IMR-90 (cell line): ENCODE measurements at regions not wholly inside any gene's neighbourhood (a gene's known extent, or its start where the extent isn't known, plus 50 kb on each side); places are given as distances from the start of the nearest gene placed in this dataset.

Source experiments
- ATAC-seq: fragments of 200-7000 bp; cut with Tn5 transposase; 2 replicates; pipeline ENCODE4 v1.9.1; 2020; ENCODE audit warnings: low read depth, mild to moderate bottlenecking, moderate library complexity
- BruUV-seq: library from RNA; stranded (reverse); fragments of 400-500 nt; replicated peaks from 2 replicates; lab custom pipeline; 2021; lab: Mats Ljungman, UMichigan
- CTCF ChIA-PET: fragments of 300-600 bp; formaldehyde crosslinking; extraction: SDS; loops from one replicate; lab custom pipeline; 2021; ENCODE audit warnings: antibody characterized with exemption; lab: Yijun Ruan, JAX
- POLR2A ChIA-PET: fragments of 300-600 bp; sonication (Branson Sonifier 250); formaldehyde crosslinking; loops from one replicate; lab custom pipeline; 2022; ENCODE audit warnings: antibody characterized with exemption; ENCODE audit not compliant: unreplicated experiment; lab: Charles Lee
- DNase-seq: peaks from one replicate; pipeline ENCODE4 v3.0.0; 2013
- H2AFZ ChIP-seq: replicated peaks from 2 replicates; pipeline ENCODE3; 2013; ENCODE audit warnings: low read length, mild to moderate bottlenecking; ENCODE audit not compliant: poor library complexity
- H2AK5ac ChIP-seq: 2 replicates; pipeline ENCODE4 v1.6.1; 2013; ENCODE audit warnings: low read depth, low read length, inconsistent platforms
- H2AK9ac ChIP-seq: replicated peaks from 2 replicates; pipeline ENCODE3; 2013; ENCODE audit warnings: mild to moderate bottlenecking, low read depth, low read length, moderate library complexity; ENCODE audit not compliant: poor library complexity
- H2BK120ac ChIP-seq: 2 replicates; pipeline ENCODE4 v1.6.1; 2013; ENCODE audit warnings: low read depth, low read length, inconsistent platforms
- H2BK15ac ChIP-seq: 3 replicates; pipeline ENCODE4 v1.6.1; 2013; ENCODE audit warnings: low read depth, low read length, inconsistent platforms
- H2BK20ac ChIP-seq: 2 replicates; pipeline ENCODE4 v1.6.1; 2013; ENCODE audit warnings: low read depth, mild to moderate bottlenecking, inconsistent platforms, low read length, moderate library complexity
- H2BK5ac ChIP-seq: 2 replicates; pipeline ENCODE4 v1.6.1; 2013; ENCODE audit warnings: mild to moderate bottlenecking, low read depth, low read length, inconsistent platforms; ENCODE audit not compliant: poor library complexity, severe bottlenecking
- H3K14ac ChIP-seq: replicated peaks from 2 replicates; pipeline ENCODE4 v1.6.1; 2013; ENCODE audit warnings: low read depth, low read length, inconsistent platforms
- H3K18ac ChIP-seq: 2 replicates; pipeline ENCODE4 v1.6.1; 2013; ENCODE audit warnings: low read depth, low read length, control low read depth
- H3K23ac ChIP-seq: 2 replicates; pipeline ENCODE4 v1.6.1; 2013; ENCODE audit warnings: low read depth, low read length, inconsistent platforms
- H3K27ac ChIP-seq: 2 replicates; pipeline ENCODE4 v1.5.1; 2013; ENCODE audit warnings: mild to moderate bottlenecking, control low read depth, low read length; ENCODE audit not compliant: insufficient read depth
- H3K27me3 ChIP-seq: 2 replicates; pipeline ENCODE4 v1.6.1; 2013; ENCODE audit warnings: low read length; ENCODE audit not compliant: control insufficient read depth, insufficient read depth
- H3K36me3 ChIP-seq: 2 replicates; pipeline ENCODE4 v1.6.1; 2013; ENCODE audit warnings: low read length, mixed read lengths; ENCODE audit not compliant: control insufficient read depth, insufficient read depth
- H3K4ac ChIP-seq: 2 replicates; pipeline ENCODE4 v1.6.1; 2013; ENCODE audit warnings: low read depth, low read length, inconsistent platforms
- H3K4me1 ChIP-seq: 2 replicates; pipeline ENCODE4 v1.6.1; 2013; ENCODE audit warnings: low read length, mixed read lengths; ENCODE audit not compliant: control insufficient read depth, insufficient read depth
- H3K4me2 ChIP-seq: 2 replicates; pipeline ENCODE4 v1.6.1; 2013; ENCODE audit warnings: low read depth, mild to moderate bottlenecking, control low read depth, low read length, moderate library complexity
- H3K4me3 ChIP-seq: 2 replicates; pipeline ENCODE4 v1.5.1; 2013; ENCODE audit warnings: low read depth, mild to moderate bottlenecking, control low read depth, low read length, moderate library complexity; ENCODE audit not compliant: insufficient read depth
- H3K56ac ChIP-seq: 2 replicates; pipeline ENCODE4 v1.6.1; 2013; ENCODE audit warnings: low read length, inconsistent platforms; ENCODE audit not compliant: insufficient read depth; ENCODE audit errors: extremely low read depth
- H3K79me1 ChIP-seq, 2 experiments: 2 replicates each; pipeline ENCODE4 v1.6.1; 2013; ENCODE audit warnings: low read length in 2 of 2, inconsistent platforms in 1 of 2, low read depth in 1 of 2
- H3K9ac ChIP-seq: 2 replicates; pipeline ENCODE4 v1.6.1; 2013; ENCODE audit warnings: low read depth, low read length, control low read depth
- H3K9me1 ChIP-seq: 2 replicates; pipeline ENCODE4 v1.6.1; 2013; ENCODE audit warnings: low read length, inconsistent platforms; ENCODE audit not compliant: insufficient read depth
- H3K9me3 ChIP-seq: 2 replicates; pipeline ENCODE4 v1.6.1; 2013; ENCODE audit warnings: low read length; ENCODE audit not compliant: control insufficient read depth, insufficient read depth
- H4K20me1 ChIP-seq: 2 replicates; pipeline ENCODE4 v1.6.1; 2013; ENCODE audit warnings: low read length, inconsistent platforms; ENCODE audit not compliant: insufficient read depth
- H4K5ac ChIP-seq: 2 replicates; pipeline ENCODE4 v1.6.1; 2013; ENCODE audit warnings: mild to moderate bottlenecking, low read depth, low read length, control low read depth
- H4K8ac ChIP-seq, 2 experiments: 2 replicates each; pipeline ENCODE4 v1.6.1; 2013; ENCODE audit warnings: low read depth in 2 of 2, low read length in 2 of 2, control low read depth in 1 of 2, inconsistent platforms in 1 of 2
- H4K91ac ChIP-seq: 2 replicates; pipeline ENCODE4 v1.6.1; 2013; ENCODE audit warnings: low read depth, low read length, inconsistent platforms; ENCODE audit not compliant: insufficient read depth
- BHLHE40 ChIP-seq: fragments of 150-350 bp; IDR thresholded peaks from 2 replicates; pipeline ENCODE4 v1.6.1; 2016; ENCODE audit warnings: mild to moderate bottlenecking, low read depth, low read length
- CEBPB ChIP-seq: IDR thresholded peaks from 2 replicates; pipeline ENCODE4 v1.6.1; 2012; ENCODE audit warnings: low read depth, low read length, improper control_type of control experiment
- FOS ChIP-seq: fragments of 150-350 bp; IDR thresholded peaks from 2 replicates; pipeline ENCODE4 v1.6.1; 2016; ENCODE audit warnings: low read depth, low read length
- MAFK ChIP-seq: IDR thresholded peaks from 2 replicates; pipeline ENCODE4 v1.6.1; 2012; ENCODE audit warnings: low read depth, low read length, improper control_type of control experiment
- RAD21 ChIP-seq: IDR thresholded peaks from 2 replicates; pipeline ENCODE4 v1.6.1; 2012; ENCODE audit warnings: low read length, improper control_type of control experiment
- WGBS, 2 experiments: methylation state at CpG; one replicate each; pipeline versions ENCODE4 v1.1.5 to v1.1.7; 2013; ENCODE audit warnings: missing lambda C conversion rate in 2 of 2; ENCODE audit not compliant: insufficient read length in 1 of 2; ENCODE audit errors: extremely low coverage in 2 of 2; 5-methylcytosine and 5-hydroxymethylcytosine counted together
- dilution Hi-C: fragments of 300-500 bp; cut with HindIII; formaldehyde crosslinking; loops from one replicate; pipeline ENCODE4 v1.14.3; 2018; ENCODE audit warnings: low sequenced_read_pairs; ENCODE audit not compliant: unreplicated experiment
- in situ Hi-C: fragments of 300-500 bp; cut with MboI; formaldehyde crosslinking; loops from 3 replicates; pipeline ENCODE4 v1.14.3; 2019; ENCODE audit warnings: low sequenced_read_pairs, inconsistent platforms, mixed read lengths
- intact Hi-C: fragments of 100-400 bp; cut with micrococcal nuclease; formaldehyde crosslinking; loops from 2 replicates; pipeline ENCODE4 v1.10.0; 2022
- TF ChIP-seq, protein P1 (sequence below): fragments of 150-350 bp; IDR thresholded peaks from 2 replicates; pipeline ENCODE4 v1.6.1; 2017; ENCODE audit warnings: mild to moderate bottlenecking, antibody characterized with exemption, low read length, low read depth

DNA sequence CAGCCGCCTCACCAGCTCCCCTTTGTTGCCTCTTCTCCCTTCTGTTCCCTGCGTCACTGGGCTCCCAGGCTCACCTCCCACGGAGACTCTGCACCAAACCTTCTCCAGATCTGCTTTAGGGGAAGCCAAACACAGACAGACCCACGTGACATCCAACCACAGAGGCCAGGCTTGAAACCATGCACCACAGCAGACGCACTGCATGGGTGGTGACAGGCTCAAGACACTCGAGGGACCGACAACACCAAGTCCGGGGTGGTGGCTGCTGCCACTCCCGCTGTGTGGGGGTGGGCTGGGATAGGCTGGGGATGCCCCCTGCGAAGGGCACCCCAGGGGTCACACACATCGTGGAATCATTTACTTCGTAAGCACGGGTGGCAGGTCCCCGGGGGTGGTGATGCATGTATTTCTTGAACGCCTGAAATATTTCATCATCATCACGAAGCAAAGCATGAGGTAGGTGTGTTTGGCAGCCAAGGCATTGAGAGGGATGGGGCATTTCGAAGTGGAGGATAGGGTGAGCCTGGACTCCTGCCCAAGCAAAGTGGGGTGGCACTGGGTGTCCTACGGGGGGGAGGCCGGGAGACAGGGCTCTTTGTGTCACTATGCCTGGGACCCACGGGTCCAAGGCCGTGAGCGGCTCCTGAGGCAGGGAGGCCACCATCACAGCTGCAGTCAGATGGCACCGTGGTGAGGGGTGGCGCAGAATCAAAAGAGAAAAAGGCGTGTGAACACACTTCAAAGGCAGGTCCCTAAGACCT is 66.8 kb upstream of the RFLNA start:
- H3K79me1 ChIP-seq: no peaks in the 10 kb centered on the region
- no peak overlapping the region for H2BK120ac ChIP-seq
- H3K4ac ChIP-seq: no peak overlapping the region
- intact Hi-C loops: no loop called here
- ChIA-PET CTCF (no interaction called here), POLR2A (no interaction called here)
- H3K18ac ChIP-seq: no peak overlapping the region
- 49% methylated on average over 2 of the region's 25 CpGs; no CpG with 5 or more reads in 1 of the 2 experiments for WGBS, 2 experiments
- TF ChIP-seq RAD21 (no peak), FOS (no peak), CEBPB (peak; percentile 26; the same call in 1 of the 2 replicates), MAFK (no peak), BHLHE40 (no peak)
- TF ChIP-seq, protein P1, sequence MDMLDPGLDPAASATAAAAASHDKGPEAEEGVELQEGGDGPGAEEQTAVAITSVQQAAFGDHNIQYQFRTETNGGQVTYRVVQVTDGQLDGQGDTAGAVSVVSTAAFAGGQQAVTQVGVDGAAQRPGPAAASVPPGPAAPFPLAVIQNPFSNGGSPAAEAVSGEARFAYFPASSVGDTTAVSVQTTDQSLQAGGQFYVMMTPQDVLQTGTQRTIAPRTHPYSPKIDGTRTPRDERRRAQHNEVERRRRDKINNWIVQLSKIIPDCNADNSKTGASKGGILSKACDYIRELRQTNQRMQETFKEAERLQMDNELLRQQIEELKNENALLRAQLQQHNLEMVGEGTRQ: no peak
- H3K14ac ChIP-seq: no peak overlapping the region
- H3K36me3 ChIP-seq: no peaks in the 10 kb centered on the region
- no peak overlapping the region for H3K27ac ChIP-seq
- no peak overlapping the region for H3K4me2 ChIP-seq
- no peak overlapping the region for H3K9ac ChIP-seq
- no peak overlapping the region for H2BK5ac ChIP-seq
- in situ Hi-C loops: no loop called here
- H2AK5ac ChIP-seq: no peak overlapping the region
- H3K23ac ChIP-seq: no peak overlapping the region
- H3K9me3 ChIP-seq: peaks cover 8% of the 10 kb centered on the region
- peaks cover 20% of the 10 kb centered on the region for H3K27me3 ChIP-seq
- H4K20me1 ChIP-seq: no peaks in the 10 kb centered on the region
- no TSS peak for BruUV-seq
- dilution Hi-C loops: no loop called here
- no peak overlapping the region for H3K4me3 ChIP-seq
- DNase-seq (no peak), ATAC-seq (no peak)
- no peak overlapping the region for H4K8ac ChIP-seq
- H2AFZ ChIP-seq: no peak overlapping the region
- H2AK9ac ChIP-seq: no peak overlapping the region
- H2BK20ac ChIP-seq: no peak overlapping the region
- no peak overlapping the region for H4K91ac ChIP-seq
- H3K9me1 ChIP-seq: no peaks in the 10 kb centered on the region
- H2BK15ac ChIP-seq: no peak overlapping the region
- H4K5ac ChIP-seq: no peak overlapping the region
- peaks cover 2% of the 10 kb centered on the region; the same call in 1 of the 2 replicates for H3K4me1 ChIP-seq
- no peak overlapping the region for H3K56ac ChIP-seq
